ENCODE measurements at regions not wholly inside any gene's neighbourhood (a gene's known extent, or its start where the extent isn't known, plus 50 kb on each side); places are given as distances from the start of the nearest gene placed in this dataset.

GRCh38 chr15:67945131-67945530 is 105.3 kb upstream of the RNU6-1 start:
- TF ChIP-seq CTCF (optimal IDR thresholded peaks at IDR 0.05 in 1 of 3, IDR thresholded peaks at IDR 0.05 in 1 of 3, conservative IDR thresholded peaks at IDR 0.05 in 1 of 3; ENCODE audit: extremely low read depth in 1 of 3, insufficient read depth in 2 of 3, low read length in 3 of 3) (no peak), EZH2 (IDR thresholded peaks at IDR 0.05; ENCODE audit: low read length) (no peak)
